ENCODE measurements at regions not wholly inside any gene's neighbourhood (a gene's known extent, or its start where the extent isn't known, plus 50 kb on each side); places are given as distances from the start of the nearest gene placed in this dataset.
A peak's percentile ranks its signal among the peaks of the same experiment; 100 is the strongest.
"Not testable (repeated sequence)": the region's sequence is repeated elsewhere in the genome, so short reads cannot be mapped to it uniquely, and the experiment has no call there.

GRCh38 chr12:47410383-47410782 lies 295.4 kb downstream of the RPAP3 start:
- no peak for DNase-seq (ENCODE audit: low read depth in 2 of 2)

GRCh38 chr12:47409310-47409987 lies 296.4 kb downstream of the RPAP3 start:
- no peak for DNase-seq (ENCODE audit: low read depth in 2 of 2)

GRCh38 chr12:47408171-47408871 lies 297.5 kb downstream of the RPAP3 start:
- no peak for DNase-seq (ENCODE audit: low read depth in 2 of 2)

GRCh38 chr12:47407463-47408129 lies 298.2 kb downstream of the RPAP3 start:
- no peak for DNase-seq (ENCODE audit: low read depth in 2 of 2)

- no peak for DNase-seq (ENCODE audit: low read depth in 2 of 2)
These were observed 302.1 kb downstream of the RPAP3 start for GRCh38 chr12:47403681-47404080.

- not testable (repeated sequence) for DNase-seq (ENCODE audit: low read depth in 2 of 2)
These were observed 304.6 kb downstream of the RPAP3 start for GRCh38 chr12:47401196-47401595.

GRCh38 chr12:47400266-47400665 lies 305.6 kb downstream of the RPAP3 start:
- DNase-seq (ENCODE audit: low read depth in 2 of 2), result no peak

GRCh38 chr12:47397664-47398281 lies 308.1 kb downstream of the RPAP3 start:
- DNase-seq (ENCODE audit: low read depth in 2 of 2), result no peak

GRCh38 chr12:47396902-47397663 lies 308.7 kb downstream of the RPAP3 start:
- no peak for DNase-seq (ENCODE audit: low read depth in 2 of 2)

- peak in 1 of 2 donors; percentile 36 for DNase-seq (ENCODE audit: low read depth in 2 of 2)
These were observed 311.8 kb downstream of the RPAP3 start for GRCh38 chr12:47394070-47394469.

GRCh38 chr12:47393403-47393790 lies 312.4 kb downstream of the RPAP3 start:
- no peak for DNase-seq (ENCODE audit: low read depth in 2 of 2)

- peak; percentile 63 for DNase-seq (ENCODE audit: low read depth in 2 of 2)
These were observed 311.8 kb upstream of the AMIGO2 start for GRCh38 chr12:47391566-47391965.

GRCh38 chr12:47388712-47389111 lies 309.0 kb upstream of the AMIGO2 start:
- DNase-seq (ENCODE audit: low read depth in 2 of 2), result no peak

GRCh38 chr12:47387994-47388393 lies 308.2 kb upstream of the AMIGO2 start:
- no peak for DNase-seq (ENCODE audit: low read depth in 2 of 2)

- no peak for DNase-seq (ENCODE audit: low read depth in 2 of 2)
These were observed 305.9 kb upstream of the AMIGO2 start for GRCh38 chr12:47385653-47386052.

GRCh38 chr12:47383942-47384341 lies 304.2 kb upstream of the AMIGO2 start:
- no peak for DNase-seq (ENCODE audit: low read depth in 2 of 2)

- DNase-seq (ENCODE audit: low read depth in 2 of 2), result no peak
These were observed 302.5 kb upstream of the AMIGO2 start for GRCh38 chr12:47382305-47382704.

- no peak for DNase-seq (ENCODE audit: low read depth in 2 of 2)
These were observed 299.1 kb upstream of the AMIGO2 start for GRCh38 chr12:47378907-47379306.

GRCh38 chr12:47378222-47378582 lies 298.4 kb upstream of the AMIGO2 start:
- DNase-seq (ENCODE audit: low read depth in 2 of 2), result no peak

GRCh38 chr12:47377414-47378221 lies 297.9 kb upstream of the AMIGO2 start:
- DNase-seq (ENCODE audit: low read depth in 2 of 2), result no peak

GRCh38 chr12:47376927-47377326 lies 297.2 kb upstream of the AMIGO2 start:
- DNase-seq (ENCODE audit: low read depth in 2 of 2), result no peak
